GM23248 (cell line): ENCODE measurements at regions not wholly inside any gene's neighbourhood (a gene's known extent, or its start where the extent isn't known, plus 50 kb on each side); places are given as distances from the start of the nearest gene placed in this dataset.

Experiments used
- DNase-seq: peaks from one replicate; pipeline ENCODE4 v3.0.0-alpha.2; 2015
- H2AFZ ChIP-seq: fragments of 200-600 bp; sonication (generic); 2 replicates; pipeline ENCODE4 v1.6.1; 2016; ENCODE audit warnings: antibody characterized with exemption
- H3F3A ChIP-seq: fragments of 200-600 bp; sonication (generic); 2 replicates; pipeline ENCODE4 v1.6.1; 2016; ENCODE audit warnings: mild to moderate bottlenecking, antibody characterized with exemption, mixed run types; ENCODE audit not compliant: insufficient read depth
- H3K27ac ChIP-seq: fragments of 200-600 bp; sonication (generic); 2 replicates; pipeline ENCODE4 v1.5.1; 2016; ENCODE audit warnings: mild to moderate bottlenecking
- H3K27me3 ChIP-seq: fragments of 200-600 bp; sonication (generic); replicated peaks from 2 replicates; pipeline ENCODE4 v1.6.1; 2016; ENCODE audit warnings: mild to moderate bottlenecking; ENCODE audit not compliant: insufficient read depth
- H3K36me3 ChIP-seq: fragments of 200-600 bp; sonication (generic); 2 replicates; pipeline ENCODE4 v1.6.1; 2016; ENCODE audit warnings: low read depth, mild to moderate bottlenecking
- H3K4me1 ChIP-seq: fragments of 200-600 bp; sonication (generic); 2 replicates; pipeline ENCODE4 v1.6.1; 2016; ENCODE audit warnings: mild to moderate bottlenecking; ENCODE audit not compliant: insufficient read depth
- H3K4me2 ChIP-seq: fragments of 200-600 bp; sonication (generic); one replicate; pipeline ENCODE4 v1.6.1; 2016; ENCODE audit warnings: mild to moderate bottlenecking; ENCODE audit not compliant: unreplicated experiment
- H3K4me3 ChIP-seq: fragments of 200-600 bp; sonication (generic); 2 replicates; pipeline ENCODE4 v1.5.1; 2016; ENCODE audit warnings: mild to moderate bottlenecking
- H3K79me2 ChIP-seq: fragments of 200-600 bp; sonication (generic); 2 replicates; pipeline ENCODE4 v1.6.1; 2016; ENCODE audit warnings: mild to moderate bottlenecking; ENCODE audit not compliant: insufficient read depth
- H3K9ac ChIP-seq: fragments of 200-600 bp; sonication (generic); 2 replicates; pipeline ENCODE4 v1.6.1; 2016; ENCODE audit warnings: mild to moderate bottlenecking
- H3K9me2 ChIP-seq: fragments of 200-600 bp; sonication (generic); 2 replicates; pipeline ENCODE4 v1.6.1; 2016; ENCODE audit warnings: mixed run types, mild to moderate bottlenecking, moderate library complexity; ENCODE audit not compliant: insufficient read depth
- H3K9me3 ChIP-seq: fragments of 200-600 bp; sonication (generic); one replicate; pipeline ENCODE4 v1.6.1; 2017; ENCODE audit warnings: low read depth
- H4K20me1 ChIP-seq: fragments of 200-600 bp; sonication (generic); 2 replicates; pipeline ENCODE4 v1.6.0; 2016; ENCODE audit not compliant: insufficient read depth
- EZH2 ChIP-seq: fragments of 200-600 bp; sonication (generic); IDR thresholded peaks from 2 replicates; pipeline ENCODE4 v1.6.1; 2018; ENCODE audit warnings: antibody characterized with exemption, mild to moderate bottlenecking; ENCODE audit not compliant: insufficient read depth, poor library complexity, severe bottlenecking
- EZH2phosphoT487 ChIP-seq: fragments of 200-600 bp; sonication (generic); IDR thresholded peaks from 2 replicates; pipeline ENCODE4 v1.6.1; 2018; ENCODE audit warnings: antibody characterized with exemption, moderate library complexity, mild to moderate bottlenecking, low read depth; ENCODE audit not compliant: insufficient read depth
- WGBS, 2 experiments: methylation state at CpG; one replicate each; pipeline ENCODE4 v1.1.6; 2015 to 2017; ENCODE audit warnings: low lambda C conversion rate in 2 of 2, low coverage in 1 of 2; ENCODE audit errors: missing lambda C conversion rate in 2 of 2; 5-methylcytosine and 5-hydroxymethylcytosine counted together
- in situ Hi-C: fragments of 300-500 bp; cut with MboI; formaldehyde crosslinking; loops from 2 replicates; pipeline ENCODE4 v1.15.0; 2020

DNA sequence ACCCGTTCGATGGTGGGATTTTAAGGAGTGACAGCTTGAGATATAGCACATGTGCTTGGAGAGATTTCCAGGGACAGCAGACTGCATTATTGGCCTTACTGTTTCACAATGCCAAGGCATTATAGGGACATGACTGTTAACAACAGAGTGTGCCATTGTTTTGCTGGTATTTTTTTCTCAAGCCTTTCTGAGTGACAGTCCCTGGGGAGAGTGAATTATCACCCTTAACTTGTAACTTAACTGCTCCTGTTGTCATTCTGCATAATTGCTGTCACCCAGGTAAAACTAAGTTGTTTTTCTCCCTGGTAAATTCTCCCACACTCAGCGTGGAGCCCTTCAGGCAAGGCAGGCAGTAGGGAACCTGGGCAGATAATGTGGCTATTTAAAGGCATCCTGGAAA lies 989.2 kb upstream of the LCORL start:
- DNase-seq: no peak
- Histone ChIP-seq H4K20me1 (no peaks in the 10 kb centered on the region), H2AFZ (no peak overlapping the region), H3K27ac (no peak overlapping the region), H3K9me3 (no peaks in the 10 kb centered on the region), H3K4me1 (0 out of 2 replicates have a peak, but pooled peaks cover under 1% of the 10 kb centered on the region), H3K9ac (no peak overlapping the region), H3K4me2 (no peak overlapping the region), H3K4me3 (no peak overlapping the region), H3K9me2 (no peaks in the 10 kb centered on the region), H3K27me3 (no peaks in the 10 kb centered on the region), H3K36me3 (no peaks in the 10 kb centered on the region), H3K79me2 (no peaks in the 10 kb centered on the region), H3F3A (no peaks in the 10 kb centered on the region)
- 2 to 6% methylated on average over 3 of the region's 3 CpGs for WGBS, 2 experiments
- in situ Hi-C loops: no loop called here
- TF ChIP-seq EZH2phosphoT487 (no peak), EZH2 (no peak)

DNA sequence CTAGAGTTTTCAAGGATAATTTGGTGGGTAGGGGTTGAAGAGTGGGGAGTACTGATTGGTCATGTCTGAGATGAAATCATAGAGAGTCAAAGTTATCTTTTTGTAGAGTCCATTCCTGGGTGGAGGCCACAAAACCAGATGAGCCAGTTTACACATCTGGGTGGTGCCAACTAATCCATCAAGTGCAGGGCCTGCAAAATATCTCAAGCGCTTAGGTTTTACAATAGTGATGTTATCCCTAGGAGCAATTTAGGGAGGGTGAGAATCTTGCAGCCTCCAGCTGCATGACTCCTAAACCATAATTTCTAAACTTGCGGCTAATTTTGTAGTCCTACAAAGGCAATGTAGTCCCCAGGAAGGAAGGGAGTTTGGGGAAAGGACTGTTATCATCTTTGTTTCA lies 988.3 kb upstream of the LCORL start:
- TF ChIP-seq EZH2 (no peak), EZH2phosphoT487 (no peak)
- H3K4me1 ChIP-seq: peaks cover 9% of the 10 kb centered on the region
- no peaks in the 10 kb centered on the region for H3K27me3 ChIP-seq
- H3K9ac ChIP-seq: no peak overlapping the region
- no peak overlapping the region for H3K4me2 ChIP-seq
- no peaks in the 10 kb centered on the region for H3K9me2 ChIP-seq
- no peaks in the 10 kb centered on the region for H3K9me3 ChIP-seq
- H2AFZ ChIP-seq: no peak overlapping the region
- H4K20me1 ChIP-seq: no peaks in the 10 kb centered on the region
- H3F3A ChIP-seq: no peaks in the 10 kb centered on the region
- H3K79me2 ChIP-seq: no peaks in the 10 kb centered on the region
- H3K36me3 ChIP-seq: no peaks in the 10 kb centered on the region
- H3K27ac ChIP-seq: no peak overlapping the region
- H3K4me3 ChIP-seq: no peak overlapping the region
- 38 to 53% methylated on average over 2 of the region's 2 CpGs for WGBS, 2 experiments
- DNase-seq: no peak
- in situ Hi-C loops: no loop called here

DNA sequence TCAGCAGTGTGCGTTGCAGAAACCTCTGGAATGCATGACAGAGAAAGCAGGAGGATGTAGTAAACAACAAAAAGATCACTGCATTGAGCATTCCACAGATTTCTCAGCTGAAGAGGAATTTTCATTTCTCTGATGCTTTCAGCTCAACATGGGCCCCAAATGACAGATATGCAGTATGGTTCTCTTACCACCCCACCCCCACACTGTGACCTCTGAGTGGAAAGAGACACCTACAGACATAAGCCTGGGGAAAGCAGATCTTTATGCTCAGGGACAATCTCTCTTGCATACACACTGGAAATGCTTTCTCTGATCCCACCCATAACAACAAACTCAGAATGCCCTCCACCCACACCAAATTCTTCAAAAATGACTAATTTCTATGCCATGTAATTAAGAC lies 983.7 kb upstream of the LCORL start:
- H3K9ac ChIP-seq: no peak overlapping the region
- 17 to 23% methylated on average over 1 of the region's 1 CpG for WGBS, 2 experiments
- no peak for TF ChIP-seq EZH2phosphoT487
- TF ChIP-seq EZH2: no peak
- in situ Hi-C loops: no loop called here
- peak overlapping the region; percentile 15 for H3K4me2 ChIP-seq
- no peaks in the 10 kb centered on the region for H4K20me1 ChIP-seq
- H3K27ac ChIP-seq: no peak overlapping the region; the same call in 1 of the 2 replicates
- H3K4me1 ChIP-seq: peaks cover 15% of the 10 kb centered on the region
- H3K9me3 ChIP-seq: no peaks in the 10 kb centered on the region
- no peaks in the 10 kb centered on the region for H3F3A ChIP-seq
- no peaks in the 10 kb centered on the region for H3K36me3 ChIP-seq
- no peaks in the 10 kb centered on the region for H3K9me2 ChIP-seq
- no peaks in the 10 kb centered on the region for H3K79me2 ChIP-seq
- DNase-seq: peak; percentile 30
- H3K27me3 ChIP-seq: no peaks in the 10 kb centered on the region
- H2AFZ ChIP-seq: peak overlapping the region; percentile 19; the same call in 1 of the 2 replicates
- H3K4me3 ChIP-seq: no peak overlapping the region

DNA sequence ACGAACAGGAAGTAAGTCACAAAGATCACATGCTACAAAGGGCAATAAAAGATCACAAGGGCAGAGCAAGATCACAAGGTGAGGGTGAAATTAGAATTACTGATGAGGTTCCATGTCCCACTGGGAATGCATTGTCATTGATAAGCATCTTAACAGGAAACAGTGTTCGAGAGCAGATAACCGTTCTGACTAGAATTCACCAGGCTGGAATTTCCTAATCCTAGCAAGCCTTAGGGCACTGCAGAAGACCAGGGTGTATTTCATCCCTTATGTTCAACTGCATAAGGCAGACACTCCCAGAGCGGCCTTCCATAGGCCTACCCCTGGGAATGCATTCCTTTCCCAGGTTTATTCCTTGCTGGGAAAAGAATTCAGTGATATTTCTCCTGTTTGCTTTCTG lies 980.6 kb upstream of the LCORL start:
- 34 to 40% methylated on average over 4 of the region's 4 CpGs for WGBS, 2 experiments
- in situ Hi-C loops: no loop called here

DNA sequence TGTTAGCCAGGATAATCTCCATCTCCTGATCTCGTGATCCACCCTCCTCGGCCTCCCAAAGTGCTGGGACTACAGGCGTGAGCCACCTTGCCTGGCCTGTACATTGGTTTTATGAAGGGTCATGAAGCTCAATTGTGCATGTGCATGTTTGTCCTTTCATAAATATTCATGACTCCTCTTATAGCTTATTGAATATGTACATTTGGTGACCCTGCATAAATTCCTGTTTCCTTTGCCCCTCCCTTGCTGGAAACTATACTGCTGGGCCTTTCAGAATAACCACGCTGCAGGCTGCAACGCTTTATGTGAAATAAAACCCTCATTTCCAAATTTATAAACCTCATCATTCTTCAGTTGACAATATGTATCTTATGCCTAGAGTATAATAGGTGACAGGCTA lies 978.0 kb upstream of the LCORL start:
- Histone ChIP-seq H3K36me3 (no peaks in the 10 kb centered on the region), H3K79me2 (no peaks in the 10 kb centered on the region), H3K9me2 (no peaks in the 10 kb centered on the region), H3K9me3 (no peaks in the 10 kb centered on the region), H3K27me3 (no peaks in the 10 kb centered on the region), H3K4me2 (no peak overlapping the region), H3F3A (no peaks in the 10 kb centered on the region), H4K20me1 (no peaks in the 10 kb centered on the region), H2AFZ (no peak overlapping the region), H3K4me3 (no peak overlapping the region), H3K9ac (no peak overlapping the region), H3K4me1 (peaks cover 2% of the 10 kb centered on the region; the same call in 1 of the 2 replicates), H3K27ac (no peak overlapping the region)
- in situ Hi-C loops: no loop called here
- WGBS, 2 experiments: 25 to 28% methylated on average over 5 of the region's 5 CpGs
- no peak for TF ChIP-seq EZH2
- no peak for TF ChIP-seq EZH2phosphoT487
- DNase-seq: no peak

More for the DNA sequence above, 980.6 kb upstream of the LCORL start:
- no peaks in the 10 kb centered on the region for H3K79me2 ChIP-seq
- H3K9me2 ChIP-seq: no peaks in the 10 kb centered on the region
- no peak for TF ChIP-seq EZH2phosphoT487
- no peak for TF ChIP-seq EZH2
- no peaks in the 10 kb centered on the region for H3K9me3 ChIP-seq
- H3F3A ChIP-seq: no peaks in the 10 kb centered on the region
- no peaks in the 10 kb centered on the region for H3K36me3 ChIP-seq
- no peak for DNase-seq
- H3K4me2 ChIP-seq: no peak overlapping the region
- no peak overlapping the region for H3K27ac ChIP-seq
- H3K4me3 ChIP-seq: no peak overlapping the region
- peaks cover 15% of the 10 kb centered on the region for H3K4me1 ChIP-seq
- no peak overlapping the region for H2AFZ ChIP-seq
- no peaks in the 10 kb centered on the region for H3K27me3 ChIP-seq
- no peaks in the 10 kb centered on the region for H4K20me1 ChIP-seq
- H3K9ac ChIP-seq: no peak overlapping the region
